PC-3 (cell line): ENCODE measurements at regions not wholly inside any gene's neighbourhood (a gene's known extent, or its start where the extent isn't known, plus 50 kb on each side); places are given as distances from the start of the nearest gene placed in this dataset.

Experiments used
- ATAC-seq: fragments of 200-7000 bp; cut with Tn5 transposase; 2 replicates; pipeline ENCODE4 v1.9.1; 2020; ENCODE audit warnings: mild to moderate bottlenecking, moderate library complexity
- BruUV-seq: library from RNA; stranded (reverse); fragments of 400-500 nt; replicated peaks from 2 replicates; lab custom pipeline; 2021; lab: Mats Ljungman, UMichigan
- CTCF ChIA-PET: fragments of 300-600 bp; sonication (Branson Sonifier 250); formaldehyde crosslinking; loops from one replicate; lab custom pipeline; 2022; ENCODE audit warnings: antibody characterized with exemption; lab: Charles Lee
- POLR2A ChIA-PET: fragments of 300-600 bp; sonication (Branson Sonifier 250); formaldehyde crosslinking; loops from one replicate; lab custom pipeline; 2022; ENCODE audit warnings: antibody characterized with exemption; ENCODE audit not compliant: unreplicated experiment; lab: Charles Lee
- DNase-seq: peaks from one replicate; pipeline ENCODE4 v3.0.0-alpha.2; 2015
- H2AFZ ChIP-seq: fragments of 300-600 bp; sonication (generic); 2 replicates; pipeline ENCODE4 v1.6.0; 2016; ENCODE audit warnings: antibody characterized with exemption, low read length
- H3F3A ChIP-seq: fragments of 300-600 bp; sonication (generic); one replicate; pipeline ENCODE4 v1.6.0; 2017; ENCODE audit warnings: antibody characterized with exemption, low read length, control low read depth, mild to moderate bottlenecking; ENCODE audit not compliant: unreplicated experiment
- H3K27ac ChIP-seq: fragments of 300-600 bp; sonication (generic); 2 replicates; pipeline ENCODE4 v1.5.1; 2016; ENCODE audit warnings: mild to moderate bottlenecking, low read length
- H3K27me3 ChIP-seq: fragments of 300-600 bp; sonication (generic); 2 replicates; pipeline ENCODE4 v1.6.1; 2016; ENCODE audit warnings: low read length, mixed read lengths
- H3K36me3 ChIP-seq: fragments of 300-600 bp; sonication (generic); 2 replicates; pipeline ENCODE4 v1.6.1; 2016; ENCODE audit warnings: low read depth, mixed run types, low read length, mixed read lengths
- H3K4me1 ChIP-seq: fragments of 300-600 bp; sonication (generic); 2 replicates; pipeline ENCODE4 v1.5.1; 2016; ENCODE audit warnings: low read length; ENCODE audit not compliant: insufficient read depth
- H3K4me2 ChIP-seq: fragments of 300-600 bp; sonication (generic); 2 replicates; pipeline ENCODE4 v1.6.0; 2016; ENCODE audit warnings: low read length
- H3K4me3 ChIP-seq: fragments of 300-600 bp; sonication (generic); 2 replicates; pipeline ENCODE4 v1.5.1; 2016; ENCODE audit warnings: mild to moderate bottlenecking, low read length, mixed read lengths
- H3K79me2 ChIP-seq: fragments of 300-600 bp; sonication (generic); 2 replicates; pipeline ENCODE4 v1.6.1; 2017; ENCODE audit warnings: low read length, mixed read lengths
- H3K9ac ChIP-seq: fragments of 300-600 bp; sonication (generic); 2 replicates; pipeline ENCODE4 v1.6.0; 2016; ENCODE audit warnings: mild to moderate bottlenecking, low read length
- H3K9me2 ChIP-seq: fragments of 300-600 bp; sonication (generic); replicated peaks from 2 replicates; pipeline ENCODE4 v1.6.1; 2016; ENCODE audit warnings: mixed run types, low read length, mixed read lengths
- H3K9me3 ChIP-seq: fragments of 300-600 bp; sonication (generic); 2 replicates; pipeline ENCODE4 v1.6.1; 2016; ENCODE audit warnings: low read length, mixed read lengths
- H4K20me1 ChIP-seq: fragments of 300-600 bp; sonication (generic); 2 replicates; pipeline ENCODE4 v1.6.1; 2016; ENCODE audit warnings: low read length, mixed read lengths
- CTCF ChIP-seq: fragments of 300-600 bp; sonication (generic); conservative IDR thresholded peaks from 2 replicates; pipeline ENCODE4 v1.5.1; 2017; ENCODE audit warnings: antibody characterized with exemption, low read depth, mild to moderate bottlenecking, low read length
- EZH2 ChIP-seq: fragments of 300-600 bp; sonication (generic); IDR thresholded peaks from one replicate; pipeline ENCODE4 v1.6.1; 2017; ENCODE audit warnings: antibody characterized with exemption, mild to moderate bottlenecking, low read length; ENCODE audit not compliant: unreplicated experiment
- EZH2phosphoT487 ChIP-seq: fragments of 300-600 bp; sonication (generic); IDR thresholded peaks from 2 replicates; pipeline ENCODE4 v1.6.1; 2018; ENCODE audit warnings: mild to moderate bottlenecking, antibody characterized with exemption, low read length, borderline replicate concordance
- intact Hi-C: fragments of 100-400 bp; cut with micrococcal nuclease; formaldehyde crosslinking; loops from 2 replicates; pipeline ENCODE4 v1.9.0; 2023

GRCh38 chr14:83164591-83164990 is 1630.9 kb upstream of the SEL1L start:
- no peak overlapping the region for H3K4me3 ChIP-seq
- CTCF ChIA-PET: no interaction called here
- no peak overlapping the region for H3K27ac ChIP-seq

GRCh38 chr14:83170165-83170564 is 1636.5 kb upstream of the SEL1L start:
- Histone ChIP-seq H3K27me3 (no peaks in the 10 kb centered on the region), H3K4me3 (no peak overlapping the region), H3K4me1 (no peaks in the 10 kb centered on the region), H3K9me3 (0 out of 2 replicates have a peak, but pooled peaks cover 4% of the 10 kb centered on the region), H3K9me2 (no peaks in the 10 kb centered on the region), H4K20me1 (no peaks in the 10 kb centered on the region), H3K27ac (no peak overlapping the region), H3F3A (no peaks in the 10 kb centered on the region), H3K9ac (no peak overlapping the region), H3K4me2 (no peak overlapping the region), H3K36me3 (no peaks in the 10 kb centered on the region), H3K79me2 (no peaks in the 10 kb centered on the region), H2AFZ (no peak overlapping the region)
- CTCF ChIA-PET: no interaction called here
- POLR2A ChIA-PET: no interaction called here
- BruUV-seq: no TSS peak
- peak; percentile 25 for DNase-seq
- TF ChIP-seq CTCF (no peak), EZH2phosphoT487 (no peak), EZH2 (no peak)
- ATAC-seq: no peak
- intact Hi-C loops: no loop called here

More at GRCh38 chr14:83164591-83164990, 1630.9 kb upstream of the SEL1L start:
- Histone ChIP-seq H3K4me1 (no peaks in the 10 kb centered on the region; the same call in 1 of the 2 replicates), H3K9me2 (no peaks in the 10 kb centered on the region), H3K36me3 (no peaks in the 10 kb centered on the region), H3F3A (no peaks in the 10 kb centered on the region), H3K79me2 (no peaks in the 10 kb centered on the region), H3K4me2 (no peak overlapping the region), H4K20me1 (no peaks in the 10 kb centered on the region), H2AFZ (no peak overlapping the region), H3K9ac (no peak overlapping the region), H3K9me3 (0 out of 2 replicates have a peak, but pooled peaks cover 4% of the 10 kb centered on the region), H3K27me3 (no peaks in the 10 kb centered on the region)
- no peak for DNase-seq
- BruUV-seq: no TSS peak
- TF ChIP-seq EZH2 (no peak), EZH2phosphoT487 (no peak), CTCF (no peak)
- ATAC-seq: no peak
- intact Hi-C loops: no loop called here
- POLR2A ChIA-PET: no interaction called here

- Histone ChIP-seq H3K9me2 (no peaks in the 10 kb centered on the region), H3K4me1 (no peaks in the 10 kb centered on the region), H2AFZ (no peak overlapping the region), H3K9ac (no peak overlapping the region), H3K9me3 (no peaks in the 10 kb centered on the region), H3F3A (no peaks in the 10 kb centered on the region), H3K27me3 (no peaks in the 10 kb centered on the region), H4K20me1 (no peaks in the 10 kb centered on the region), H3K36me3 (no peaks in the 10 kb centered on the region), H3K27ac (no peak overlapping the region), H3K79me2 (no peaks in the 10 kb centered on the region), H3K4me2 (no peak overlapping the region), H3K4me3 (no peak overlapping the region)
- CTCF ChIA-PET: no interaction called here
- POLR2A ChIA-PET: no interaction called here
- DNase-seq (no peak), ATAC-seq (no peak)
- no peak for TF ChIP-seq EZH2phosphoT487
- TF ChIP-seq EZH2: no peak
- no peak for TF ChIP-seq CTCF
- BruUV-seq: no TSS peak
- intact Hi-C loops: no loop called here
Observed at GRCh38 chr14:83171761-83172160, 1638.1 kb upstream of the SEL1L start.
